HG03095 (cell line): ENCODE measurements at regions not wholly inside any gene's neighbourhood (a gene's known extent, or its start where the extent isn't known, plus 50 kb on each side); places are given as distances from the start of the nearest gene placed in this dataset.

Source experiments
- ATAC-seq: cut with Tn5 transposase; IDR thresholded peaks from one replicate; pipeline ENCODE4 v1.9.1; 2021; ENCODE audit warnings: moderate library complexity; ENCODE audit not compliant: unreplicated experiment

DNA sequence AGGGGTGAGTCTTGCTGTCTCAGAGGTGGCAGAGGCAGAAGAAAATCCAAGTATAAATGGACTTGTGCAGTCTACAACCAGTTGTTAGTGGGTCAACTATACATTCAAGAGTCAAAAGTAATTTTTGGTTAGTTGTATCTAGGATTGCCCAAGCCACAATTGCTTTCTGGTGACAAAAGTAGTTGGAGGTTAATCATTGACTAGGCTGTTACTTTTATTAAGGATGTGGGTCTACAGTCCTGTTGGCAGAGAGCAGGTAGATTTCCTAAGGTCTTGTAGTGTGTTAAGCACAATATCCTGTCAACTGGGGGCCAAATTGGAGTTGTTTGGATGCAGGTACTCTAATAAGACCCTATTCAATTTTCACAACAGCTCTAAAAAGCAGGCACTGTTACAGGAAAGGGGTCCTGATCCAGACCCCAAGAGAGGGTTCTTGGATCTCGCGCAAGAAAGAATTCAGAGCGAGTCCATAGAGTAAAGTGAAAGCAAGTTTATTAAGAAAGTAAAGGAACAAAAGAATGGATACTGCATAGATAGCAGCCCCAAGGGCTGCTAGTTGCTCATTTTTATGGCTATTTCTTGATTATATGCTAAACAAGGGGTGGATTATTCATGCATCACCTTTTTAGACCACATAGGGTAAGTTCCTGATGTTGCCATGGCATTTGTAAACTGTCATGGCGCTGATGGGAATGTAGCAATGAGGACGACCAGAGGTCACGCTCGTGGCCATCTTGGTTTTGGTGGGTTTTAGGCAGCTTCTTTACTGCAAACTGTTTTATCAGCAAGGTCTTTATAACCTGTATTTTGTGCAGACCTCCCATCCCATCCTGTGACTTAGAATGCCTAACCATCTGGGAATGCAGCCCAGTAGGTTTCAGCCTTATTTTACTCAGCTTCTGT, 232.6 kb upstream of the SRRM4 start:
- no peak for ATAC-seq

GRCh38 chr12:118749646-118750045, 231.7 kb upstream of the SRRM4 start:
- no peak for ATAC-seq

GRCh38 chr12:118750666-118751065, 230.7 kb upstream of the SRRM4 start:
- no peak for ATAC-seq

DNA sequence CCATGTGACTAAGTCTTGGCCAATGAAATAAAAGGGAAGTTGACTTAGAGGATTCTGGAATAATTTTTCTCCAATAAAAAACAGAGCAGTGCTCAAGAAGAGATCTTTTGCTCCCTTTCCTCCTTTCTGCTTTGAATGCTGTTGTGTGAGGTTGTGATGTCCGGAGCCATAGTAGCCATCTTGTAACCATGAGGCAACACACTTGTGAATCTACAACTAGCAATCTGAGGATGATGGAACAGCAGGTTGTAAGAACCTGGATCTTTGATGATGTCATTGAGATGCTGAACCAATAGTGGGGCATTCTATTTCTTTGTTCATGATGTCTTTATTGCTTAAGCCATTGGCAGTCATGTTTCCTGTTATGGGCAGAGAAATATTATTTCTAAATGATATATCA, 230.0 kb upstream of the SRRM4 start:
- no peak for ATAC-seq

- ATAC-seq = no peak
These were observed 220.7 kb upstream of the SRRM4 start for GRCh38 chr12:118760623-118761022.

DNA sequence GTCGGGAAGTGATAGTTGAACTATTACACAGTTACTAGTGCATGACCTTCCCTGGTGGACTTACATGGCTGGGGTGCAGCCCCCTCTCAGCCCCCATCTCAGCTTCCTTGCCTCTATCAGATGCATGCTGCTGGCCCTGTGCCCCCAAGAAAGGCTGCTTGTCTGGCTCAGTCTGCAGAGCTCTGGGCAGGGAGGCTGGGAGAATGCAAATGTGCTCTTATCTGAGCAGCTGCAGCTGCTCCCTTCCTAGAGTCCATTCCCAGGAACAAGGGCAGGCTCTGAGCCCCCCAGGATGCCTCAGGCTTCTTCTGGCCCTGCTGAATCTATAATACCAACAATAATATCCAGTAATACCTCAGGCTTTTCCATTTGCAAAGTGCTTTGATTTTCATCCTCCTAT, 218.1 kb upstream of the SRRM4 start:
- ATAC-seq = no peak

GRCh38 chr12:118773956-118774723, 207.2 kb upstream of the SRRM4 start:
- ATAC-seq = no peak

- no peak for ATAC-seq
These were observed 203.8 kb upstream of the SRRM4 start for GRCh38 chr12:118777504-118777903.

- ATAC-seq = no peak
These were observed 203.3 kb upstream of the SRRM4 start for GRCh38 chr12:118778077-118778476.

- no peak for ATAC-seq
These were observed 200.4 kb upstream of the SRRM4 start for GRCh38 chr12:118780939-118781338.

GRCh38 chr12:118781692-118782091, 199.6 kb upstream of the SRRM4 start:
- ATAC-seq = no peak

DNA sequence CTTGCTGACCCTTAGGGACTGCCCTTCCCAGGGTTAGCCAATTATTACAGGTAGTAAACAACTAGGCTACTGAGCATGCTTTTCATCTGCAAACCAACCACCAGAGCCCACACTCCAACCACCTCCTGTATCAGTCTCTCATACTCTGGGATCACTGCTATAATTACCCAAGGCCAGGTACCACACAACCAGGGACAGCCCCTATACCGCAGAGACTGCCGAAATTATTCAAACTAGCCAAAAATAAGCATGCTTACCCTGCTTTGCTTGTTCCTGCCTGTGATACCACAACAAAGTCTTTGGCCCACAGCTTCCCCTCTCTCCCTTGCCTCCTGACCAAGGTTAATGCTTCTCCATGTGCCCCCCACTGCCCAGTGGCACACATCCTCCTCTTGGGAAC, 197.6 kb upstream of the SRRM4 start:
- ATAC-seq = no peak

DNA sequence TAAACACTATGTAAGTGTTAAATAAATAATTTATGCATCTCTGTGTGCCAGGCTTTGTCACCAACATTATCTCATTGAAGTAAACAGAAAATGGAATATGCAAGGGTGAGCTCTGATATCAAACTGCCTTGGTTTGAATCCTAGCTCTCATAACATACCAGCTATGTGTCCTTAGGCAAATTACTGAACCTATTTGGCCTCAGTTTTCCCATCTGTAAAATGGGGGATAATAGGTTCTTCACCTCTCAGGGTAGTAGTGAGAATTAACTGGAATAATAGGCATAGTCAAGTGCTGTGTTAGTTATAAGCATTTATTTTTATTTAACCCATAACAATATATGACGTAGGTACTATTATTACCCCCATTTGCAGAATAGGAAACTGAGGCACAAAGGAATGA, 190.8 kb upstream of the SRRM4 start:
- ATAC-seq = no peak

DNA sequence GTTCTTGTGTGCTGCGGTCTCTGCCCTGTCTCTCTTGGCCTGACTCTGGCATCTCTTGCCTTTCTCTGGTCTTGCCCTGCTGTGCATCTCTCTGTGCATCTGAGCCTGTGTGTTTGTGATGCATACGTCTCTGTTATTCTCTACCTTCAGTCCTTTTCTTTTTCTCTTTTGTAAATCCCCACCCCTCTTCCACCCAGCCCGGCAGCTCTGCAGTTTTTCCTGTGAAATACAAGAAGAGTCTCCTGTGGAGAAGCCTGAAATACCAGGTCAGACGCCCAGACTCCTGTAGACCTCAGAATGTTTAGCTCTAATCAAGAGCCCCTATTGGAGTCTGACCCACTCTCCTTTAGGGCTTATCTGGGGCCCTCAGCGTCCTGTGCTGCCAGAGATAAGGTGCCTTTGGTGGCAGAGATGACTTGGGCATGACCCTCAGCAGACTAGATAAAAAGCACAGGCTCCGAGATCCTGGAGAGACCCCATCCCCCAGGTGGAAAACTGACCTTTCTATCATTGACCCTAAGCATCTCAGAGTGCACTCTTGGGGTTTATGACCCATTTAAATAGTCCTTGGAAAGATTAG, 167.5 kb upstream of the SRRM4 start:
- no peak for ATAC-seq

DNA sequence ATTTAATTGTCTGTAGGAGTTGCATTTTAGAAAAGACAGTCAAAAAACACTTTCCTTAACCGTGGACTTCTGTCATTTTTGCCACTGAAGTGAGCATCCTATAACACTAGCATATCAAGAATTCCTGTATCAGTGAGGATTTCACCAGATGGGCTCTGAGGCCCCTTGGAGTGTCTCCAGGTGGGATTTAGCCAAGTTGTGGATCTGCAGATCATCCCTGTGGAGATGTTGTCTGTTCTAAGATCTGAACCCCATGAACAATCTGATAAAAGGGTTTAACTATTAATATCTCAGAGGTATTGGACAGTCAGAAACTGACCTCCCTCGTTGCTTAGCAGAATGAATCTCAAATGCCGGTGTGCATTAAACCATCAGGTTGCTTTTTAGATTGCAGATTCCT, 165.0 kb upstream of the SRRM4 start:
- ATAC-seq = no peak

GRCh38 chr12:118821386-118821925, 159.9 kb upstream of the SRRM4 start:
- no peak for ATAC-seq

GRCh38 chr12:118822512-118822911, 158.8 kb upstream of the SRRM4 start:
- no peak for ATAC-seq

- ATAC-seq = no peak
These were observed 154.3 kb upstream of the SRRM4 start for GRCh38 chr12:118827047-118827446.

GRCh38 chr12:118827606-118828005, 153.7 kb upstream of the SRRM4 start:
- no peak for ATAC-seq

GRCh38 chr12:118830296-118830695, 151.0 kb upstream of the SRRM4 start:
- no peak for ATAC-seq

DNA sequence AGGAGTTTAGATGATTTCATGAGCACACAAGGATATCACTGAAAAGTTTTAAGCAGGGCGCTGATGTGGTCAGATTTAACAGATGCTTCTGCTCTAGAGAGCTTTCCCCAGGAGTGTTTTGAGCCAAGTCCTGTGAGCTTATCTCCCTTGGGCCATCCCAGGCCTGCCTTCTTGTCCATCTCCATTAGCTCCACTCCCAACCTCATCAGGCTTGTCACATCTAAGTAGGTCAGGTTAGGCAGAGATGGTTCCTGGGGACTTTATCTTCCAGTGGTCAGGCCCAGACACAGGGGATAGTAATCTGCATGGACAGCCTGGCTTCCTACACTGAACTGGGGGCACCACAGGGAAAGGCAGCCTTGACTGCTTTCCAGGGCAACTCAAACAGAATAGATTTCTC, 145.4 kb upstream of the SRRM4 start:
- no peak for ATAC-seq

- no peak for ATAC-seq
These were observed 140.9 kb upstream of the SRRM4 start for GRCh38 chr12:118840399-118840798.
